ENCODE measurements at regions not wholly inside any gene's neighbourhood (a gene's known extent, or its start where the extent isn't known, plus 50 kb on each side); places are given as distances from the start of the nearest gene placed in this dataset.

DNA sequence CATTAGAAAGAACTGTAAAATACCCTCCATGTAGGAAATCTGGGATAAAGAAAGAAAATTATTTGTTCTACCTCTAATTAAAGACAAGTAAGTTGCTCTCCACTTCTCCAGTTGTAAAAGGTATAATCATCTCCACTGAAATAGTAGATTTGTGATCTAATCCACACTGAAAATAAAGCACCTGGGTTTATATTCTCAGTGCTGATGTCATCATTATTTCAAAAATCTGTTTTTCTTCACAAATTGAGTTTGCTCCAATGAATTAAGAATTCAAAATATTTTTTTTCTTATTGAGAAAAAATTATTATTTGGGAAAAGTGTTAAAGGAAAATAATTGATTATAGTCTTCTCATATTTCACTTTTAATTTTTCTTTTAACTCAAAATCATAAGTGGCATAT is 869.2 kb downstream of the SLC16A7 start:
- Histone ChIP-seq H3K36me3 (replicated peaks; ENCODE audit: low read depth, low read length) (no peaks in the 10 kb centered on the region), H3K9me3 (ENCODE audit: insufficient read depth, low read length) (no peaks in the 10 kb centered on the region), H3K4me1 (ENCODE audit: low read length) (peaks cover 14% of the 10 kb centered on the region), H3K9ac (ENCODE audit: low read length) (no peak overlapping the region), H3K4me2 (ENCODE audit: low read length) (no peak overlapping the region), H3K27ac (ENCODE audit: low read length) (no peak overlapping the region), H2AFZ (ENCODE audit: low read depth, low read length) (no peak overlapping the region), H3K4me3 (ENCODE audit: low read length) (no peak overlapping the region), H4K20me1 (ENCODE audit: insufficient read depth, low read length) (no peaks in the 10 kb centered on the region), H3K27me3 (ENCODE audit: low read depth, low read length) (no peaks in the 10 kb centered on the region), H3K79me2 (ENCODE audit: low read length) (no peaks in the 10 kb centered on the region)
- no peak for TF ChIP-seq EZH2phosphoT487 (IDR thresholded peaks at IDR 0.05; ENCODE audit: low read depth)
- TF ChIP-seq CTCF (IDR thresholded peaks at IDR 0.05; ENCODE audit: low read depth, low read length), result no peak

DNA sequence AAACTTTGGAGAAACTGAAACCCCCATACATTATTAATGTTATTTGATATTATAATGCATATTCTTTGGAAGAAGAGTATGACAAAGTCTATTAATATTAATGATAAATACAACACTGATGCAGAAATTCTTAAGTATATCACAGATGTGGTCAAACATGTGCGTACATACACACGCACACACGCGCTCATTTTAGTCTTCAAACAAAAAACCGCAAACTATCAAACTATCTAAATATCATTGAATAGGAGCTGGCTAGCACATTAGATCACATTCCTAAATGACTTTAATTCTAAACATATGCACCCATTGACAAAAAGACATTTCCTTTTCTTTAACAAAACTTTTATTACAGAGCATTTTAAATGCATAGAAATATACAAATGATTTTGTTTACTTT is 872.7 kb downstream of the SLC16A7 start:
- H3K9ac ChIP-seq (ENCODE audit: low read length), result no peak overlapping the region
- H3K4me3 ChIP-seq (ENCODE audit: low read length), result no peak overlapping the region
- H3K79me2 ChIP-seq (ENCODE audit: low read length), result no peaks in the 10 kb centered on the region
- H3K27me3 ChIP-seq (ENCODE audit: low read depth, low read length), result no peaks in the 10 kb centered on the region
- H2AFZ ChIP-seq (ENCODE audit: low read depth, low read length), result no peak overlapping the region
- H3K9me3 ChIP-seq (ENCODE audit: insufficient read depth, low read length), result no peaks in the 10 kb centered on the region
- no peaks in the 10 kb centered on the region for H4K20me1 ChIP-seq (ENCODE audit: insufficient read depth, low read length)
- TF ChIP-seq EZH2phosphoT487 (IDR thresholded peaks at IDR 0.05; ENCODE audit: low read depth) (no peak), CTCF (IDR thresholded peaks at IDR 0.05; ENCODE audit: low read depth, low read length) (no peak)
- H3K36me3 ChIP-seq (replicated peaks; ENCODE audit: low read depth, low read length), result no peaks in the 10 kb centered on the region
- no peak overlapping the region for H3K4me2 ChIP-seq (ENCODE audit: low read length)
- no peak overlapping the region for H3K27ac ChIP-seq (ENCODE audit: low read length)
- H3K4me1 ChIP-seq (ENCODE audit: low read length), result peaks cover 14% of the 10 kb centered on the region

DNA sequence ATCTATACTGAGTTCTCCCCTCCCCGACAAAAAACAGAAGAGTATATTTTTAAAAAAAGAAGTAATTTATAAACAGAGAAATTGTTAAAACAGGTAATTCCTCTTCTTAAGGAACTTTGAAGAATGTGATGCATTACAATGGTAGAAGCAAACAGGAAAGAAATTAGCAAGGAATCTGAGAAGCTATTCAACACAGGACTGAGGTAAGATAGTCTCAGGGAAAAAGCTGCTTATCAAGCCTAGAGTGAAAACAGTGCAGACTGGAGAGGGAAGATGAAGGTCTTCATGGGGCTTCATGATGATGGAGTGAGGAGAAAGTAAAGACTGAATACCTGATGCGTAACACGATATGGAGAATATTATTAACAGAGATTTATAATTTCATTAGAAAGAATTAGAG is 880.0 kb downstream of the SLC16A7 start:
- H4K20me1 ChIP-seq (ENCODE audit: insufficient read depth, low read length), result no peaks in the 10 kb centered on the region
- no peak overlapping the region for H3K4me2 ChIP-seq (ENCODE audit: low read length)
- no peaks in the 10 kb centered on the region for H3K4me1 ChIP-seq (ENCODE audit: low read length)
- H3K79me2 ChIP-seq (ENCODE audit: low read length), result no peaks in the 10 kb centered on the region
- no peaks in the 10 kb centered on the region for H3K36me3 ChIP-seq (replicated peaks; ENCODE audit: low read depth, low read length)
- H3K9ac ChIP-seq (ENCODE audit: low read length), result no peak overlapping the region
- H3K4me3 ChIP-seq (ENCODE audit: low read length), result no peak overlapping the region
- H3K9me3 ChIP-seq (ENCODE audit: insufficient read depth, low read length), result no peaks in the 10 kb centered on the region
- no peaks in the 10 kb centered on the region for H3K27me3 ChIP-seq (ENCODE audit: low read depth, low read length)
- H2AFZ ChIP-seq (ENCODE audit: low read depth, low read length), result no peak overlapping the region
- H3K27ac ChIP-seq (ENCODE audit: low read length), result no peak overlapping the region
- TF ChIP-seq EZH2phosphoT487 (IDR thresholded peaks at IDR 0.05; ENCODE audit: low read depth) (no peak), CTCF (IDR thresholded peaks at IDR 0.05; ENCODE audit: low read depth, low read length) (no peak)

- TF ChIP-seq CTCF (IDR thresholded peaks at IDR 0.05; ENCODE audit: low read depth, low read length), result no peak
- TF ChIP-seq EZH2phosphoT487 (IDR thresholded peaks at IDR 0.05; ENCODE audit: low read depth), result no peak
- H3K4me1 ChIP-seq (ENCODE audit: low read length), result no peaks in the 10 kb centered on the region
- H3K4me3 ChIP-seq (ENCODE audit: low read length), result no peak overlapping the region
- no peak overlapping the region for H2AFZ ChIP-seq (ENCODE audit: low read depth, low read length)
- H4K20me1 ChIP-seq (ENCODE audit: insufficient read depth, low read length), result no peaks in the 10 kb centered on the region
- no peaks in the 10 kb centered on the region for H3K9me3 ChIP-seq (ENCODE audit: insufficient read depth, low read length)
- H3K36me3 ChIP-seq (replicated peaks; ENCODE audit: low read depth, low read length), result no peaks in the 10 kb centered on the region
- no peaks in the 10 kb centered on the region for H3K27me3 ChIP-seq (ENCODE audit: low read depth, low read length)
- no peak overlapping the region for H3K27ac ChIP-seq (ENCODE audit: low read length)
- no peak overlapping the region for H3K9ac ChIP-seq (ENCODE audit: low read length)
- no peaks in the 10 kb centered on the region for H3K79me2 ChIP-seq (ENCODE audit: low read length)
- H3K4me2 ChIP-seq (ENCODE audit: low read length), result no peak overlapping the region
Observed at GRCh38 chr12:60487284-60487683, 891.5 kb downstream of the SLC16A7 start.

Measured in OCI-LY3 (cell line).